ENCODE measurements at regions not wholly inside any gene's neighbourhood (a gene's known extent, or its start where the extent isn't known, plus 50 kb on each side); places are given as distances from the start of the nearest gene placed in this dataset.

GRCh38 chr7:25953859-25954258 is 198.1 kb upstream of the NFE2L3 start:
- peaks cover 12% of the 10 kb centered on the region for H3K9me3 ChIP-seq (replicated peaks)
- peaks cover 31% of the 10 kb centered on the region for H3K27me3 ChIP-seq (ENCODE audit: low read depth)
- H3K4me1 ChIP-seq, result peaks cover 27% of the 10 kb centered on the region
- intact Hi-C loops (cut with micrococcal nuclease), result no loop called here
- H3K4me3 ChIP-seq, result no peak overlapping the region
- no peaks in the 10 kb centered on the region for H3K36me3 ChIP-seq
- DNase-seq, result no peak
- TF ChIP-seq CTCF (IDR thresholded peaks at IDR 0.05; ENCODE audit: borderline replicate concordance), result no peak
- no peak overlapping the region for H3K27ac ChIP-seq (replicated peaks)

GRCh38 chr7:25954395-25954794 is 197.6 kb upstream of the NFE2L3 start:
- Histone ChIP-seq H3K9me3 (replicated peaks) (peaks cover 12% of the 10 kb centered on the region), H3K27ac (replicated peaks) (no peak overlapping the region), H3K4me3 (no peak overlapping the region), H3K27me3 (ENCODE audit: low read depth) (peaks cover 25% of the 10 kb centered on the region), H3K36me3 (no peaks in the 10 kb centered on the region), H3K4me1 (peaks cover 24% of the 10 kb centered on the region)
- TF ChIP-seq CTCF (IDR thresholded peaks at IDR 0.05; ENCODE audit: borderline replicate concordance), result no peak
- DNase-seq, result no peak
- intact Hi-C loops (cut with micrococcal nuclease), result no loop called here

GRCh38 chr7:25959168-25959734 is 192.7 kb upstream of the NFE2L3 start:
- no peak overlapping the region for H3K27ac ChIP-seq (replicated peaks)
- no peak for TF ChIP-seq CTCF (IDR thresholded peaks at IDR 0.05; ENCODE audit: borderline replicate concordance)
- intact Hi-C loops (cut with micrococcal nuclease), result no loop called here
- DNase-seq, result no peak
- H3K4me3 ChIP-seq, result no peak overlapping the region
- H3K27me3 ChIP-seq (ENCODE audit: low read depth), result peaks cover 5% of the 10 kb centered on the region
- no peaks in the 10 kb centered on the region for H3K36me3 ChIP-seq
- H3K4me1 ChIP-seq, result peaks cover 7% of the 10 kb centered on the region
- peaks cover 1% of the 10 kb centered on the region for H3K9me3 ChIP-seq (replicated peaks)

GRCh38 chr7:25963733-25964132 is 188.3 kb upstream of the NFE2L3 start:
- Histone ChIP-seq H3K36me3 (no peaks in the 10 kb centered on the region), H3K27ac (replicated peaks) (peak overlapping the region; percentile 60), H3K4me3 (no peak overlapping the region), H3K4me1 (peaks cover 9% of the 10 kb centered on the region), H3K27me3 (ENCODE audit: low read depth) (peaks cover 43% of the 10 kb centered on the region), H3K9me3 (replicated peaks) (no peaks in the 10 kb centered on the region)
- no peak for DNase-seq
- no peak for TF ChIP-seq CTCF (IDR thresholded peaks at IDR 0.05; ENCODE audit: borderline replicate concordance)
- intact Hi-C loops (cut with micrococcal nuclease), result no loop called here

- Histone ChIP-seq H3K27me3 (ENCODE audit: low read depth) (peaks cover 51% of the 10 kb centered on the region), H3K36me3 (no peaks in the 10 kb centered on the region), H3K27ac (replicated peaks) (peak overlapping the region; percentile 60), H3K4me1 (peaks cover 9% of the 10 kb centered on the region), H3K9me3 (replicated peaks) (no peaks in the 10 kb centered on the region), H3K4me3 (no peak overlapping the region)
- intact Hi-C loops (cut with micrococcal nuclease), result no loop called here
- DNase-seq, result no peak
- TF ChIP-seq CTCF (IDR thresholded peaks at IDR 0.05; ENCODE audit: borderline replicate concordance), result no peak
Measured at GRCh38 chr7:25964483-25964991, 187.5 kb upstream of the NFE2L3 start.

All from left ventricle myocardium inferior (tissue), 1 donor.